BLaER1 (cell line): ENCODE measurements at regions not wholly inside any gene's neighbourhood (a gene's known extent, or its start where the extent isn't known, plus 50 kb on each side); places are given as distances from the start of the nearest gene placed in this dataset.

Experiments used
- H3K27ac ChIP-seq: shearing (Covaris generic); formaldehyde crosslinking; 2 replicates; pipeline ENCODE4 v1.8.1; 2022
- H3K27me3 ChIP-seq: shearing (Covaris generic); formaldehyde crosslinking; 2 replicates; pipeline ENCODE4 v1.8.1; 2022
- H3K36me3 ChIP-seq: shearing (Covaris generic); formaldehyde crosslinking; 2 replicates; pipeline ENCODE4 v1.8.1; 2022
- H3K4me1 ChIP-seq: shearing (Covaris generic); formaldehyde crosslinking; 2 replicates; pipeline ENCODE4 v1.8.1; 2022
- H3K4me2 ChIP-seq: shearing (Covaris generic); formaldehyde crosslinking; 2 replicates; pipeline ENCODE4 v1.8.1; 2022
- H3K4me3 ChIP-seq: shearing (Covaris generic); formaldehyde crosslinking; 2 replicates; pipeline ENCODE4 v1.8.1; 2022
- H3K9ac ChIP-seq: shearing (Covaris generic); formaldehyde crosslinking; 2 replicates; pipeline ENCODE4 v1.8.1; 2022
- H3K9me3 ChIP-seq: shearing (Covaris generic); formaldehyde crosslinking; 2 replicates; pipeline ENCODE4 v1.8.1; 2022
- H4K20me1 ChIP-seq: shearing (Covaris generic); formaldehyde crosslinking; 2 replicates; pipeline ENCODE4 v1.8.1; 2022
- Cebpa-rat ChIP-seq: shearing (Covaris generic); IDR thresholded peaks from 2 replicates; pipeline ENCODE4 v1.8.1; 2022

- Histone ChIP-seq H3K9ac (no peak overlapping the region), H3K4me1 (no peaks in the 10 kb centered on the region), H3K4me3 (no peak overlapping the region), H4K20me1 (no peaks in the 10 kb centered on the region), H3K27me3 (no peaks in the 10 kb centered on the region), H3K36me3 (no peaks in the 10 kb centered on the region), H3K9me3 (no peaks in the 10 kb centered on the region), H3K27ac (no peak overlapping the region), H3K4me2 (no peak overlapping the region)
- no peak for TF ChIP-seq Cebpa-rat
Measured at GRCh38 chr11:22974251-22974650, 114.0 kb upstream of the CCDC179 start.

- Histone ChIP-seq H3K9ac (no peak overlapping the region), H3K4me2 (no peak overlapping the region), H4K20me1 (no peaks in the 10 kb centered on the region), H3K27me3 (no peaks in the 10 kb centered on the region), H3K4me1 (no peaks in the 10 kb centered on the region), H3K4me3 (no peak overlapping the region), H3K36me3 (no peaks in the 10 kb centered on the region), H3K9me3 (no peaks in the 10 kb centered on the region), H3K27ac (no peak overlapping the region)
- TF ChIP-seq Cebpa-rat = no peak
Measured at GRCh38 chr11:22976146-22976545, 115.9 kb upstream of the CCDC179 start.

- no peaks in the 10 kb centered on the region for H4K20me1 ChIP-seq
- H3K4me1 ChIP-seq = no peaks in the 10 kb centered on the region
- peaks cover 11% of the 10 kb centered on the region for H3K9me3 ChIP-seq
- no peak overlapping the region for H3K4me3 ChIP-seq
- H3K4me2 ChIP-seq = no peak overlapping the region
- no peak overlapping the region for H3K27ac ChIP-seq
- no peaks in the 10 kb centered on the region for H3K36me3 ChIP-seq
- no peak overlapping the region for H3K9ac ChIP-seq
- H3K27me3 ChIP-seq = no peaks in the 10 kb centered on the region
- no peak for TF ChIP-seq Cebpa-rat
Measured at GRCh38 chr11:22982903-22983302, 122.6 kb upstream of the CCDC179 start.

GRCh38 chr11:22984045-22984444 is 123.8 kb upstream of the CCDC179 start:
- Histone ChIP-seq H3K36me3 (no peaks in the 10 kb centered on the region), H3K9me3 (peaks cover 19% of the 10 kb centered on the region), H3K4me1 (no peaks in the 10 kb centered on the region), H3K9ac (no peak overlapping the region), H3K27me3 (no peaks in the 10 kb centered on the region), H3K27ac (no peak overlapping the region), H4K20me1 (no peaks in the 10 kb centered on the region), H3K4me3 (no peak overlapping the region), H3K4me2 (no peak overlapping the region)
- TF ChIP-seq Cebpa-rat = no peak

GRCh38 chr11:22989371-22989770 is 129.1 kb upstream of the CCDC179 start:
- Histone ChIP-seq H3K27me3 (no peaks in the 10 kb centered on the region), H3K9ac (no peak overlapping the region), H3K4me3 (no peak overlapping the region), H3K27ac (no peak overlapping the region), H3K36me3 (no peaks in the 10 kb centered on the region), H3K4me1 (no peaks in the 10 kb centered on the region), H3K4me2 (no peak overlapping the region), H3K9me3 (peaks cover 37% of the 10 kb centered on the region), H4K20me1 (no peaks in the 10 kb centered on the region)
- no peak for TF ChIP-seq Cebpa-rat

GRCh38 chr11:22991196-22991595 is 130.9 kb upstream of the CCDC179 start:
- Histone ChIP-seq H4K20me1 (no peaks in the 10 kb centered on the region), H3K27ac (no peak overlapping the region), H3K36me3 (no peaks in the 10 kb centered on the region), H3K27me3 (no peaks in the 10 kb centered on the region), H3K4me1 (no peaks in the 10 kb centered on the region), H3K4me3 (no peak overlapping the region), H3K4me2 (no peak overlapping the region), H3K9me3 (peaks cover 37% of the 10 kb centered on the region), H3K9ac (no peak overlapping the region)
- no peak for TF ChIP-seq Cebpa-rat

GRCh38 chr11:23006730-23007129 is 146.5 kb upstream of the CCDC179 start:
- TF ChIP-seq Cebpa-rat = no peak
- no peaks in the 10 kb centered on the region for H3K27me3 ChIP-seq
- no peaks in the 10 kb centered on the region for H4K20me1 ChIP-seq
- no peak overlapping the region for H3K4me2 ChIP-seq
- no peak overlapping the region for H3K9ac ChIP-seq
- no peak overlapping the region for H3K27ac ChIP-seq
- H3K4me1 ChIP-seq = no peaks in the 10 kb centered on the region
- H3K9me3 ChIP-seq = peaks cover 18% of the 10 kb centered on the region
- no peak overlapping the region for H3K4me3 ChIP-seq
- no peaks in the 10 kb centered on the region for H3K36me3 ChIP-seq

- Histone ChIP-seq H3K9me3 (no peaks in the 10 kb centered on the region), H3K36me3 (no peaks in the 10 kb centered on the region), H3K9ac (no peak overlapping the region), H3K4me2 (no peak overlapping the region), H4K20me1 (no peaks in the 10 kb centered on the region), H3K4me3 (no peak overlapping the region), H3K27me3 (no peaks in the 10 kb centered on the region), H3K27ac (no peak overlapping the region), H3K4me1 (no peaks in the 10 kb centered on the region)
- TF ChIP-seq Cebpa-rat = no peak
Measured at GRCh38 chr11:23010790-23011335, 150.6 kb upstream of the CCDC179 start.

- Histone ChIP-seq H3K36me3 (no peaks in the 10 kb centered on the region), H4K20me1 (no peaks in the 10 kb centered on the region), H3K4me1 (no peaks in the 10 kb centered on the region), H3K4me2 (no peak overlapping the region), H3K27ac (no peak overlapping the region), H3K4me3 (no peak overlapping the region), H3K9me3 (no peaks in the 10 kb centered on the region), H3K27me3 (no peaks in the 10 kb centered on the region), H3K9ac (no peak overlapping the region)
- no peak for TF ChIP-seq Cebpa-rat
Measured at GRCh38 chr11:23012930-23013329, 152.7 kb upstream of the CCDC179 start.

GRCh38 chr11:23013509-23013908 is 153.2 kb upstream of the CCDC179 start:
- Histone ChIP-seq H3K27me3 (no peaks in the 10 kb centered on the region), H3K4me1 (no peaks in the 10 kb centered on the region), H3K9ac (no peak overlapping the region), H3K36me3 (no peaks in the 10 kb centered on the region), H4K20me1 (no peaks in the 10 kb centered on the region), H3K9me3 (no peaks in the 10 kb centered on the region), H3K4me3 (no peak overlapping the region), H3K27ac (no peak overlapping the region), H3K4me2 (no peak overlapping the region)
- no peak for TF ChIP-seq Cebpa-rat

GRCh38 chr11:23021287-23021863 is 161.1 kb upstream of the CCDC179 start:
- no peaks in the 10 kb centered on the region for H4K20me1 ChIP-seq
- H3K4me2 ChIP-seq = no peak overlapping the region
- no peak overlapping the region for H3K9ac ChIP-seq
- H3K27me3 ChIP-seq = no peaks in the 10 kb centered on the region
- no peaks in the 10 kb centered on the region for H3K4me1 ChIP-seq
- no peak overlapping the region for H3K4me3 ChIP-seq
- H3K9me3 ChIP-seq = no peaks in the 10 kb centered on the region
- H3K36me3 ChIP-seq = no peaks in the 10 kb centered on the region
- no peak overlapping the region for H3K27ac ChIP-seq
- no peak for TF ChIP-seq Cebpa-rat
